SKM-1 (cell line): ENCODE measurements at regions not wholly inside any gene's neighbourhood (a gene's known extent, or its start where the extent isn't known, plus 50 kb on each side); places are given as distances from the start of the nearest gene placed in this dataset.

Source experiments
- DNase-seq: peaks from one replicate; lab custom pipeline; 2025; ENCODE audit not compliant: unreplicated experiment; lab: John Stamatoyannopoulos, UW

DNA sequence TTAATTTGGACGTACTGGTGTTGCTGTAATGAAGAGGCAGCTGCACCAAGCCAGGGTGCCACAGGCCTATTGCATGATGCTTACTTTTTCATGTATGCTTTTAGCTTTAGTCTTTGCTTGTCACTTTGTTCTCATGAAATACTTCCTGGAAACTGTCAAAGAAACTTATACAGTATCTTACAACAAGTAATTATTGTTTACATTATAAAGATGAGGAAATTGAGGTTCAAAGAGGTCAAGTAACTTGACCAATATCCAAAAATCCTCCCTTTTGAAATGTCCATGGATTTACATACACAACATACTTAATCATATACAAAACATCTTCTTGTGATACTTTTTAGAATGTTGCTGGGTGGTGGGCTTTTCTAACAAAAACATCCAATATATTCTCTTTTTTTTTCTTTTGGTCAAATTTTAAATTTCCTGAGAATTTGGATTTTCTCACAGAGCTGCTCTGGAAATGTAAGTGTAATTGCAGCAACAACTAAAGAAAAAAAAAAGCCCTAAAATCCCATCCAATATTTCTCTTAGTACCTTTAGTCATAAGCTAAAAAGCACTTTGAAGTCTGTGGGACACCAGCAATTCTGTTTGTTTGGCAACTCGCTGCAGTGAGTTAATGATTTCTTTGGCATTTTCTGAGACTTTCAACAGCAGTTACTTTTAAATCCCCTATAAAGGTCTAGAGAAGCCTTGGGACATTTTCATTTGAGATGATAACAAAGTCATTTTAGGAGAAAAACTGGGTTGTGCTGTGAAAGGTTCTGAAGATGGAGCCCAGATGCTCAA lies 500.6 kb upstream of the IGFBP3 start:
- no peak for DNase-seq

DNA sequence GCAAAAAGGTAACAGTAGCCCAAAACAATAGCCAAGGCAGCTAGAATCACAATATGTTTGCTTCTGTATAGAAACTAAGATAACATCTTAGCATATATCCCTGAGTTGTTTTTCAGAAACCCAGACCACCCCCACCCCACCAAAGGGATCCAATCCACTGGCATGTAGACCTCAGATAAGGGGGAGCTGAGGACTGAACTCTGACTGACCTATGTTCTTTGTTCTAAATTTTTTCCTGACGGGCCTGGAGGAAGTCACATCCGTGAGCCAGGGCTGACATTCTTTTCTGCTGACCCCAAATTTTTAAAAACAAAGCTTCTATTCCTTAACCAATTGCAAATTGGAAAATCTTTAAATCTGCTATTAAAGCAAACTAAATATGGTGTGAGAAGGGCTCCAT lies 493.9 kb upstream of the IGFBP3 start:
- DNase-seq, result no peak

DNA sequence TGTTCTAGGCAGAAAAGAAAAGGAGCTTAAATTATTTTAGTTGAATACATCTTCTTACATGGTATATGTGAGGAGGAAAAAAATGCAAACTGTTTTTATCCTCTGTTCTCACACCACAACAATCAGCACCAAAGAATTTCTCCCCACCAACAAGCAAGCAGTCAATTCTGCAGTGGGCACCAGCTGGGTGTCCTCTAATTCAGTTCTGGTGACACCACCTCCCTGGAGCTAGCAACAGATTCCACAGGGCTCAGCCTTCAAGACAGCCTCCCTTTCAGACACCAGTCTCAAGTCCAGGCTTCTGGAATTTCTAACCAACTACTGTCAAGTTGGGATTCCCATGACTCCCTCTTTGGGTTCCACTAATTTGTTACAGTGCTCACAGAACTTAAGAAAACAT lies 490.2 kb upstream of the IGFBP3 start:
- no peak for DNase-seq

GRCh38 chr7:46407125-46407524 lies 486.1 kb upstream of the IGFBP3 start:
- no peak for DNase-seq

DNA sequence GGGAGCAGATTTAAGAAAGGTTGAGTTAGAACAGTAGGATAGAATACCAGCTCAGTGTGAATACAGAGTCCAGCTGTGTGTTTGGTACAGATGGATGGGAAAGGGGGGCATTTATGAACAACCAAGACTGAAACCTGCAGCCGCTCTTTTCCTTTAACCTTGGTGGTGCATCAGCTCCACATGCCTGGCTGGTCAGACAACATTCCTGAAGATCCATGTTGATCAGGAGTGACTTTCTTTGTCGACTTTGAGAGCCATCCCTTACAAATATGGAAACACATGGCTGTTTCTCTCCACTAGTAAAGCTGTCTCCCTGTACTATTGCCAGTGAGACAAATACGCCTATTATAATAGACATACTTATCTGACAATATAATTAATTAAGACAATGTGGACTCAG lies 476.5 kb upstream of the IGFBP3 start:
- DNase-seq, result no peak

DNA sequence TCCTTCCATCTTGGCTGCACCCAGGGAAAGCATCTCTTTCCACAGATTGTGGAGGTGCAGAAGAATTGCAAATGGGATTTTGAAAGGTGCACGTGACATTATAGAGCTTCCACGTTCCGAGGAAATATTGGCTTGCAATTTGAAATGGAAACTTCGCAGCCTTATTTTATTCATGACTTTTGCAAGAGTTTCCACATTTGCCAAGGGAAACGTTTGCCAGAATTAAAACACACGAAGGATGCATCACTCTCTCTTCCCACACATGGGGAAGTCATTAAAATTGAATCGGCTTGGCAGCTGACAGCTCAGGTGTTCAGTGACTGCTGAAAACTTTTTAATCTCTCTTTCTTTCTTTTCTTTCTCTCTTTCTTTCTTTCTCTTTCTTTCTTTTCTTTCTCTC lies 475.4 kb upstream of the IGFBP3 start:
- DNase-seq, result no peak

DNA sequence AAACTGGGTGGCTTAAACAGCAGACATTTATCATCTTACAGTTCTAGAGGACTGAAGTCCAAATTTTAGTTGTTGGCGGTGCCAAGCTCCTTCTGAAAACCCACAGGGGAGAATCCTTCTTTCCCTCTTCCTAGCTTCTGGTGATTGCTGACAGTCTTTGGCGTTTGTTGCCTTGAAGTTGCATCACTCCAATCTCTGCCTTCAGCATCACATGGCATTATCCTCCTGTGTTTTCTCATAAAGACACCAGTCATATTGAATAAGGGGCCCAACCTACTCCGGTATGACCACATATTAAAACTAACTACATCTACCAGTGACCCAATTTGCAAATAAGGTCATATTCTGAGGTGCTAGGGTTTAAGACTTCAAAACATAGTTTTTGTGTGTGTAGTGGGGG lies 472.1 kb upstream of the IGFBP3 start:
- DNase-seq, result no peak

DNA sequence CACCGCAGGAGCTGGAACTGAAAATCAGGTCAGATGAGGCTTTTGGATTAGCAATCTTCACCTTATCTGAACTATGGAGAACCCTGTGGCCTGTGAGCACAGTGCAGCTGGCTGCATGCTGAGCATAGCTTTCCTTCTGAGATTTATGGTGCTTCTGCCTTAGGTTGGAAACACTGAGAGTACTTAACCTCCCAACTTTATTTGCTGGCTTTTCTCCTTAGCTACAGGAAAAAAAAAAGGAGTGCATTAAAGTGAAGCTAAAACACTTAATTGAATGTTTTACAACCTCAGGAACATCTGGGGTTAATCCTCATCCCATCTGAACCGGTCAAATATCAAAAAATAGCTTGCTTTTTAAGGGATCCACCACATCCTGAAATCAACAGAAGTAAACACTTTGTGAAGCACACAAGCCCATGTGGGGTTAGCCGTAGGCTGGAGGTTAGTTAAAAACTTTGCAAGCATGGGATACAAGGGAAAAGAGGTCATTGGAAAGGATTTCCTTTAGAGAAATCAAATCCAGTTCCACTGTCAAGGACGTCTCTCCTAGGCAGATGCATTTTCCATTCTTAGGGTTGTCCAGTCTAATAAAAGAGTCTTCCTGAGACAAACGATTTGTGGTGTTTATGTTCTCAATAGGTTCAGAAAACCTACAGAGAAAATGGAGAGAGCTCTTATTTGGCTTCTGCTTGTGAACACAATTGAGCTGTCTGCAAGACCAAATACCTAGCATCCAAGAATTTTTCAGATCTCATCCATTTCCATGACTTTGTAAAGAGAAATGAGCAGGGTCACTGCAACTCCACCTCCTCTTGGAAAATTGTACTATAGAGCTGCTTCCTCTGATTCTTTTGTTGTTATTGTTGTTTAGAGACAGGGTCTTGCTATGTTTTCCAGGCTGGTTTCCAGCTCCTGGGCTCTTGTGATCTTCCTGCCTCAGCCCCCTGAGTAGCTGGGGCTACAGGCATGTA lies 470.4 kb upstream of the IGFBP3 start:
- no peak for DNase-seq

- DNase-seq, result no peak
Observed at GRCh38 chr7:46390042-46390441, 469.0 kb upstream of the IGFBP3 start.

DNA sequence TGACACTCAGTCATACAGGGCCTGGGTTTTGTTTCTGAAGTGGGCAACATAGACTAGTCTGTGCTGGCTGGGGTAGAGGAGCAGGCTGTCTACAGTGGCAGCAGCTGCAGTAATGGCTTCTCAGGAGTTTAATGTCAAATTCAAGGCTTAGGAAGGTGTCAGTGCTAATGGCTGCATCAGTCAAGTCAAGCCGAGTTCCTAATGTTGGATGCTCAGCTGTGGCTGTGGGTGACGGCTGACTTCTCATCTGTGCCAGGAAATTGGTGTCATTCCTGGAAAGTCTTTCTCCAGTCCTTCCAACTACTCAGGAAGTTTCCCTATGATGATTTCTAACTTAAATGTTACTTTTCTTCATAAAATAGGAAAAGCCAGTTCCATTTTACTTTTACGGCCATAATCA lies 468.1 kb upstream of the IGFBP3 start:
- no peak for DNase-seq

GRCh38 chr7:46387646-46388045 lies 466.6 kb upstream of the IGFBP3 start:
- no peak for DNase-seq

- no peak for DNase-seq
Observed at GRCh38 chr7:46386428-46387399, 465.6 kb upstream of the IGFBP3 start.

DNA sequence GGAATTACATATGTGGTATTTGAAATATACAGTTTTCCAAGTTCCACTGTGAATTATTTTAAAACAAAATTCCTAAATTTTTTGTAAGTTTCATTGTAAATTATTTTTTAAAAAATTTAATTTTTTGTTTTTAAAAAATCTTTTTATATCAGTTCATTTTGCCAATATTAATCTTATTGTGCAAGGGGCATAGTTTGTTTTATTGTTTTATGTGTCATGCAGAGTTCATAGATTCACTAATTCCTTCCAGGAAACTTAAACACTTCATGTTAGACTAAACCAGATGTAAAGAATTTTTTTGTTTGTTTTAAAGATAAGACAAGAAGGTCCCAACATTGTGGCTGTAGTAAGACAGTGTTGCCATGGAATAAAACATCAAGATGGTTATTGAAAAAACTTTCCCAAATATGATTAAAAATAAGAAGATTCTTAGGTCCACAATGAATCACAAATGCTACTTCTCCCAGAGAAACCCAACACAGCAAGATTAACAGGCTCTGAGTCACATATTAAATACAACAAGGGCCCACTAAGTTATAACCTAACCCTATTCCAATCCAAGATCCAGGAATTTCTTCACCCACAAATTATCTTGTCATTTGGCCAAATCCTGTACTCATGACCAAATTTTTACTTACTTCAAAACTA lies 464.7 kb upstream of the IGFBP3 start:
- DNase-seq, result no peak

DNA sequence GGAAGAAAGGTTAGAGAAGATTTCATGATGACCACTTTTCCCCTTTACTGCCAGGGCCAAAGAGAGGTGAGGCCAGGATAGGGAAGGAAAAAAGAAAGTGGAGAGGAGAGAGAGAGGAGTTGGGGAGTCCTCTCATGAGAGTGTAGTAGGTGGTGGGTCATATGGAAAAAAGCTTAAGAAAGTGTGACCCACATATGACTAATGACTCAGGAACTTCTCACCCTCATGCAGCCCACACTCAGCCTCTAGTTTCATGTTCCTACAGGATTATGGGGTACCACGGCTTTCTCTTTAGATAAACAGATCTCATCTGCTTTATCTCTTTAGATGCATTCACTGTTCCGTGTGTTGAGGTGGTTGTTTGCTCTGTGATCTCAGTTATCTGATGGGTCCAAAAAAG lies 462.5 kb upstream of the IGFBP3 start:
- no peak for DNase-seq

GRCh38 chr7:46369933-46370654 lies 449.0 kb upstream of the IGFBP3 start:
- DNase-seq, result no peak

GRCh38 chr7:46368871-46369270 lies 447.8 kb upstream of the IGFBP3 start:
- DNase-seq, result no peak

GRCh38 chr7:46366526-46366925 lies 445.5 kb upstream of the IGFBP3 start:
- DNase-seq, result no peak

DNA sequence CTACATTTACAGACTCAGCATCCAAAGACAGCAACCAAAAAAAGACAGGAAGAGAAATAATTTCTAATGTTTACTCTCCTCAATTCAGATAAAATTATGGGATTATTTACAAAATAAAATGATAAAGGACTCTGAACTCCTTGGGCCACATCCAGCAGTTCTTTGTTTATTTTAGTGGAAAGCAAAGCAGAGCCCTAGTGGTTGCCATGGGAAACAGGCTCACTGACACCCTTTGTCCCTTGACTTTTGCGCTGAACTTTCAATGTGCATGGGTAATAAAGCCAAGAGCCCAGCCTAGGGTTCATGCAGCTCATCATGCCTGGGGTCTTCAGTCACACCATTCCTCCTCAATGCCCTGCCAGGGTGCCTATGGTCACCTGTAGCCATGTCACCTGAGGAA lies 442.6 kb upstream of the IGFBP3 start:
- no peak for DNase-seq

- DNase-seq, result no peak
Observed at GRCh38 chr7:46360811-46361210, 439.7 kb upstream of the IGFBP3 start.

- no peak for DNase-seq
Observed at GRCh38 chr7:46360296-46360695, 439.2 kb upstream of the IGFBP3 start.
